ENCODE measurements at regions not wholly inside any gene's neighbourhood (a gene's known extent, or its start where the extent isn't known, plus 50 kb on each side); places are given as distances from the start of the nearest gene placed in this dataset.

DNA sequence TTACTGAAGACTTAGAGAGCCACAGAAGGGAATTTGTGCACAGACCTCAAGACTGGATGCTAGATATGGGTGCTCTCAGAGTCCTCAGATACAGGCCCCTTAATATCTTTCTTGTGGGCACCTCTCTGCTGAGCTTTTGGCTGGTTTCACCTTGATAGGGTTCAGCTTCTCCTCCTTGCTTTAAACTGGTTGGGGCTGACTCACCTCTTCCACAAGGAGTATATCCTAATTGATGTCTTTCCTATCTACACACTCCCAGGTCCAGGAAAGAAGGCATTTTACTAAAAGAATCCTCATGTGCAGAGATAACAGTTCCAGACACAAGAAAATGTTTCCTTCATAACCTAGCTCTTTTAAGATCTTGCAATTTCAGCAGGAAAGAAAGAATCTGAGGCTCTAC lies 284.4 kb downstream of the NDFIP2 start:
- in situ Hi-C loops (cut with MboI; ENCODE audit: low pct_ligation_motif_present in 1 of 4, low pct_unique_long_range_greater_than_20kb in 1 of 4, low sequenced_read_pairs in 3 of 4), result no loop called here
- no peak for DNase-seq

DNA sequence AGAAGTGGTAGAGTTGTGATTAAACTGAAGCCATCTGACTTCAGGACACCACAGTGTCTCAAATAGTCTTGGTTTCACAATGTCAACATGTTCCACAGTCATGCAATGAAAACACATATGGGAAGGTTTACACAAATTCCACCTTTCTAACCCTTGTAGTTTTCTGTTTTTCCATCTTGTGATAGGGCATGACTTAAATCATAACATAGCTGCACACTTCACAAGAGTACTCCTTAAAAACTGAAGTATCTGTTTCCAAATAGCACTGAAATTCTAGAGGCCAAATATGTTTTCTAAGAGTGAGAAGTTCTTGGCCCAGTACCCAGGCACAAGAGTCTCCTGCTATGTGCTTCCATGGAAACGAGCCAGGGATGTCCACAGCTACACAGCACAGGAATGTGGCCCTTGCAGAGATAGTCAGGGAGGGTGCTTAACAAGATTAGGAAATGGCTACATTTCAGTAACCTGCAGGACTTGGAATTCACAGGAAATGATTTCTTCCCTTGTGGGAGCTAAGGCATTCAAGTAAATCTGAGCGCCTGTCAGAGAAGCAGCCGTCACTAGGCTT lies 269.1 kb downstream of the NDFIP2 start:
- Histone ChIP-seq H3K27me3 (no peaks in the 10 kb centered on the region), H3K4me1 (peaks cover 0 to 5% (median 0%) of the 10 kb centered on the region in 4 donors), H3K9me3 (no peaks in the 10 kb centered on the region), H3K4me3 (no peak overlapping the region), H3K27ac (peak overlapping the region in 3 of 4 donors; percentile 4 to 46 (median 19)), H3K36me3 (no peaks in the 10 kb centered on the region)
- TF ChIP-seq EP300 (IDR thresholded peaks at IDR 0.05; ENCODE audit: low read depth) (no peak), POLR2A (IDR thresholded peaks at IDR 0.05) (no peak), POLR2AphosphoS5 (IDR thresholded peaks at IDR 0.05) (no peak)
- TF ChIP-seq, protein P1, sequence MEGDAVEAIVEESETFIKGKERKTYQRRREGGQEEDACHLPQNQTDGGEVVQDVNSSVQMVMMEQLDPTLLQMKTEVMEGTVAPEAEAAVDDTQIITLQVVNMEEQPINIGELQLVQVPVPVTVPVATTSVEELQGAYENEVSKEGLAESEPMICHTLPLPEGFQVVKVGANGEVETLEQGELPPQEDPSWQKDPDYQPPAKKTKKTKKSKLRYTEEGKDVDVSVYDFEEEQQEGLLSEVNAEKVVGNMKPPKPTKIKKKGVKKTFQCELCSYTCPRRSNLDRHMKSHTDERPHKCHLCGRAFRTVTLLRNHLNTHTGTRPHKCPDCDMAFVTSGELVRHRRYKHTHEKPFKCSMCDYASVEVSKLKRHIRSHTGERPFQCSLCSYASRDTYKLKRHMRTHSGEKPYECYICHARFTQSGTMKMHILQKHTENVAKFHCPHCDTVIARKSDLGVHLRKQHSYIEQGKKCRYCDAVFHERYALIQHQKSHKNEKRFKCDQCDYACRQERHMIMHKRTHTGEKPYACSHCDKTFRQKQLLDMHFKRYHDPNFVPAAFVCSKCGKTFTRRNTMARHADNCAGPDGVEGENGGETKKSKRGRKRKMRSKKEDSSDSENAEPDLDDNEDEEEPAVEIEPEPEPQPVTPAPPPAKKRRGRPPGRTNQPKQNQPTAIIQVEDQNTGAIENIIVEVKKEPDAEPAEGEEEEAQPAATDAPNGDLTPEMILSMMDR (IDR thresholded peaks at IDR 0.05), result no peak
- 54 to 61% methylated on average over 3 of the region's 3 CpGs for WGBS, 2 donors (ENCODE audit: low coverage in 1 of 2)
- in situ Hi-C loops (cut with MboI; ENCODE audit: low pct_ligation_motif_present in 1 of 4, low pct_unique_long_range_greater_than_20kb in 1 of 4, low sequenced_read_pairs in 3 of 4) (no loop called here), intact Hi-C loops (cut with DNase I; ENCODE audit: low total_unique reads) (no loop called here)
- DNase-seq, result peak; percentile 34

More for the DNA sequence above, 284.4 kb downstream of the NDFIP2 start:
- Histone ChIP-seq H3K27me3 (no peaks in the 10 kb centered on the region), H3K9me3 (peaks cover 0 to under 1% of the 10 kb centered on the region in 2 donors), H3K4me1 (no peaks in the 10 kb centered on the region), H3K27ac (no peak overlapping the region), H3K36me3 (no peaks in the 10 kb centered on the region), H3K4me3 (no peak overlapping the region)
- TF ChIP-seq POLR2AphosphoS5 (IDR thresholded peaks at IDR 0.05) (no peak), EP300 (IDR thresholded peaks at IDR 0.05; ENCODE audit: low read depth) (no peak), POLR2A (IDR thresholded peaks at IDR 0.05) (no peak)
- TF ChIP-seq, protein P1 (IDR thresholded peaks at IDR 0.05), result no peak
- intact Hi-C loops (cut with DNase I; ENCODE audit: low total_unique reads), result no loop called here

DNA sequence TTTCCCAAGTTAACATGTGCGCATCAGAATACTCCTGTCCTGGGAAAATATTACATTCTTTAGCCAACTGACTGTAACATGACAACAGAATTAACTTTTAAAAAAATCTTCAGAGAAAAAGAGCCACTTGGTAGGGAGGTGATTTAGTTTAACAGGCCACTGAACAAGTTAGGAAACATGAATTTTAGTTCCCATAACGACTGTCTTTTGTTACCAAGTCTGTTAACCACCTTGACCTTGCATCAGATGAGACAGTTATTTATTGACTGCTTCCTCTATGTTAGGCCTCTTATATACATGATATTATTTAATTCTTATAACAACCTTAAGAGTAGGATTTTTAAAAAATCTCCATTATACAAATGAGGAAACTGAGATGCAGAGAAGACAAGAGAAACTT lies 268.6 kb downstream of the NDFIP2 start:
- WGBS, 2 donors (ENCODE audit: low coverage in 1 of 2), result 83 to 94% methylated on average over 2 of the region's 2 CpGs
- H3K4me3 ChIP-seq, result no peak overlapping the region
- H3K9me3 ChIP-seq, result no peaks in the 10 kb centered on the region
- H3K27me3 ChIP-seq, result no peaks in the 10 kb centered on the region
- in situ Hi-C loops (cut with MboI; ENCODE audit: low pct_ligation_motif_present in 1 of 4, low pct_unique_long_range_greater_than_20kb in 1 of 4, low sequenced_read_pairs in 3 of 4), result no loop called here
- intact Hi-C loops (cut with DNase I; ENCODE audit: low total_unique reads), result no loop called here
- no peaks in the 10 kb centered on the region for H3K36me3 ChIP-seq
- DNase-seq, result no peak
- peaks cover 0 to 5% (median 0%) of the 10 kb centered on the region in 4 donors for H3K4me1 ChIP-seq
- TF ChIP-seq POLR2A (IDR thresholded peaks at IDR 0.05) (no peak), EP300 (IDR thresholded peaks at IDR 0.05; ENCODE audit: low read depth) (no peak), POLR2AphosphoS5 (IDR thresholded peaks at IDR 0.05) (no peak)
- TF ChIP-seq, protein P1 (IDR thresholded peaks at IDR 0.05), result no peak
- peak overlapping the region in 2 of 4 donors; percentile 4 to 36 for H3K27ac ChIP-seq

DNA sequence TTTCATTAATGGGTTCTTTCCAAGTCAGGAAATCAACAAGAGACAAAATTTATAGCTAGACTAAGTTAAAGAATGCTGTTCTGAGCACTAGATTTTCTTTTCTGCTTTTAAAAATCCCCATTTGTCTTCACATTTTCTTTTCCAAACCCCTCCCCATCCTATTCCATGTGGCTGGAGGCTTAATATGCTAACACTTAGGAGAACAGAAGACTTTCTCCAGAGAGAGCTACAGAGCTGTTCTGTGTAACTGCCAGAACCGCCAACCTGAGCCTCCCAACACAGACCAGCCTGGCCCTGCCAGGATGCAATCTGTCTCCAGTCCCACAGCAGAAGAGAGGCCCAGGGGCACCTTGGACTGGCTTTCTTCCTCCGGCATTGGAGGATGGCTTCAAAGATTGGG lies 264.1 kb downstream of the NDFIP2 start:
- intact Hi-C loops (cut with DNase I; ENCODE audit: low total_unique reads), result no loop called here
- WGBS, 2 donors (ENCODE audit: low coverage in 1 of 2), result 65% methylated on average over 2 of the region's 2 CpGs; no CpG with 5 or more reads in 1 of the 2 donors
- DNase-seq, result no peak

More for the DNA sequence above, 264.1 kb downstream of the NDFIP2 start:
- H3K4me1 ChIP-seq, result peaks cover 0 to 14% (median 7%) of the 10 kb centered on the region in 4 donors
- no peaks in the 10 kb centered on the region for H3K9me3 ChIP-seq
- no peaks in the 10 kb centered on the region for H3K27me3 ChIP-seq
- H3K27ac ChIP-seq, result no peak overlapping the region
- no peaks in the 10 kb centered on the region for H3K36me3 ChIP-seq
- H3K4me3 ChIP-seq, result no peak overlapping the region
- in situ Hi-C loops (cut with MboI; ENCODE audit: low pct_ligation_motif_present in 1 of 4, low pct_unique_long_range_greater_than_20kb in 1 of 4, low sequenced_read_pairs in 3 of 4), result no loop called here
- TF ChIP-seq, protein P1 (IDR thresholded peaks at IDR 0.05), result no peak
- TF ChIP-seq POLR2AphosphoS5 (IDR thresholded peaks at IDR 0.05) (no peak), EP300 (IDR thresholded peaks at IDR 0.05; ENCODE audit: low read depth) (no peak), POLR2A (IDR thresholded peaks at IDR 0.05) (no peak)

All from transverse colon (tissue), 4 donors.